ENCODE measurements at regions not wholly inside any gene's neighbourhood (a gene's known extent, or its start where the extent isn't known, plus 50 kb on each side); places are given as distances from the start of the nearest gene placed in this dataset.

GRCh38 chr20:23190557-23190956 lies 104.4 kb upstream of the CD93 start:
- TF ChIP-seq ZBTB44 (tag by site-specific recombination; IDR thresholded peaks at IDR 0.05): no peak
- no peak for TF ChIP-seq ZBTB7A (tag by site-specific recombination; IDR thresholded peaks at IDR 0.05; ENCODE audit: low read depth)
- no peak for TF ChIP-seq CTCF (tag by site-specific recombination; IDR thresholded peaks at IDR 0.05)
- no peak for TF ChIP-seq YY1 (tag by site-specific recombination; IDR thresholded peaks at IDR 0.05)
